Cortex of kidney (tissue), 1 donor: ENCODE measurements at regions not wholly inside any gene's neighbourhood (a gene's known extent, or its start where the extent isn't known, plus 50 kb on each side); places are given as distances from the start of the nearest gene placed in this dataset.

Experiments
- DNase-seq: peaks from one replicate; lab custom pipeline; 2025; lab: John Stamatoyannopoulos, UW

GRCh38 chr13:103192511-103193135 is 126.4 kb upstream of the SLC10A2 start:
- no peak for DNase-seq

GRCh38 chr13:103190841-103191240 is 124.6 kb upstream of the SLC10A2 start:
- DNase-seq = no peak

- no peak for DNase-seq
Measured at GRCh38 chr13:103188713-103189326, 122.6 kb upstream of the SLC10A2 start.

- no peak for DNase-seq
Measured at GRCh38 chr13:103187721-103188156, 121.5 kb upstream of the SLC10A2 start.

GRCh38 chr13:103184413-103184812 is 118.2 kb upstream of the SLC10A2 start:
- DNase-seq = no peak

- no peak for DNase-seq
Measured at GRCh38 chr13:103178986-103179943, 113.0 kb upstream of the SLC10A2 start.

GRCh38 chr13:103174966-103175365 is 108.7 kb upstream of the SLC10A2 start:
- no peak for DNase-seq

- DNase-seq = no peak
Measured at GRCh38 chr13:103168901-103169508, 102.8 kb upstream of the SLC10A2 start.

- DNase-seq = no peak
Measured at GRCh38 chr13:103164251-103164650, 98.0 kb upstream of the SLC10A2 start.

GRCh38 chr13:103161476-103161875 is 95.3 kb upstream of the SLC10A2 start:
- DNase-seq = no peak

GRCh38 chr13:103157434-103158145 is 91.4 kb upstream of the SLC10A2 start:
- DNase-seq = no peak

- no peak for DNase-seq
Measured at GRCh38 chr13:103157016-103157415, 90.8 kb upstream of the SLC10A2 start.

- no peak for DNase-seq
Measured at GRCh38 chr13:103156346-103156998, 90.3 kb upstream of the SLC10A2 start.

- DNase-seq = no peak
Measured at GRCh38 chr13:103153466-103153865, 87.2 kb upstream of the SLC10A2 start.

GRCh38 chr13:103147961-103148360 is 81.7 kb upstream of the SLC10A2 start:
- DNase-seq = no peak

GRCh38 chr13:103145442-103145841 is 79.2 kb upstream of the SLC10A2 start:
- DNase-seq = no peak

- no peak for DNase-seq
Measured at GRCh38 chr13:103143432-103143831, 77.2 kb upstream of the SLC10A2 start.

GRCh38 chr13:103142151-103142550 is 75.9 kb upstream of the SLC10A2 start:
- no peak for DNase-seq

GRCh38 chr13:103140001-103140671 is 73.9 kb upstream of the SLC10A2 start:
- DNase-seq = no peak

GRCh38 chr13:103134271-103134670 is 68.1 kb upstream of the SLC10A2 start:
- no peak for DNase-seq

- DNase-seq = no peak
Measured at GRCh38 chr13:103133556-103133955, 67.3 kb upstream of the SLC10A2 start.
